ENCODE measurements at regions not wholly inside any gene's neighbourhood (a gene's known extent, or its start where the extent isn't known, plus 50 kb on each side); places are given as distances from the start of the nearest gene placed in this dataset.

DNA sequence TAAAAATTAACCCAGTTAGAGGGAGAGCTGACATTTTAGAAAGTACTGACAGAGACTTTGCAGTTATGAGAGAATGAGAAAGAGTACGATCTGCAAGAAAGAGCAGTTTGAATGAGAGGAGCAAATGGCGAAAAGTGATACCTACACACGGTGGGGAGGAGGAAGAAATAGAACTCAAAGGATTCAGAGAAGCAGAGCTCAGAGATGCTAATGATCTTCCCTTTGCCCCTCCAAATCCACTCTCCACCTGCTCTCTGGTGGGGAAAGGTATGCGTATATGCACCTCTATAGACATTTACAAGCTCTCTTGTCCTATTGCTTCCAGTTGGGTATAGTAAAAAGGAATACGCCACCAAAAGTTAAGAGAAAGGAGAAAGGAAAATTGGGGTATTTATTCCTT, 123.3 kb upstream of the TTC14 start:
- no peak overlapping the region for H3K4me3 ChIP-seq
- H3K27ac ChIP-seq, result no peak overlapping the region

DNA sequence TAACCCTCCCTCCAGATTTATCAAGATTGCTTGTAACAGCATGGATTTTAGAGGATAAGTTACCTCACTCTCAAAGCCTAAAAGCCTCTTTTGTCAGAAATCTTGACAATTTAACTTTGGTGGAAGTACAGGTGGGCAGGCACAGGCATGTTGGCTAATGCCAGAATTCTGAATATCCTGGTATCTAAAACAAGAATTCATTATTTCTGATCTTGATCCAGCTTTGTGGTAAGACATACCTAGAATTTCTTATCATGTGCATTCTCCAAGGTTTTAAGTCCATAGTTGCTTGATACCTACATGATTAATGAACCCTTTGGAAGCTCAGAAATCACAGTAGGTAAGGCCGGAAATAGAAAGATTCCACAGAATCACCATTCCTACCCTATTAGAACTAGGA, 109.9 kb upstream of the TTC14 start:
- H3K27ac ChIP-seq, result no peak overlapping the region

DNA sequence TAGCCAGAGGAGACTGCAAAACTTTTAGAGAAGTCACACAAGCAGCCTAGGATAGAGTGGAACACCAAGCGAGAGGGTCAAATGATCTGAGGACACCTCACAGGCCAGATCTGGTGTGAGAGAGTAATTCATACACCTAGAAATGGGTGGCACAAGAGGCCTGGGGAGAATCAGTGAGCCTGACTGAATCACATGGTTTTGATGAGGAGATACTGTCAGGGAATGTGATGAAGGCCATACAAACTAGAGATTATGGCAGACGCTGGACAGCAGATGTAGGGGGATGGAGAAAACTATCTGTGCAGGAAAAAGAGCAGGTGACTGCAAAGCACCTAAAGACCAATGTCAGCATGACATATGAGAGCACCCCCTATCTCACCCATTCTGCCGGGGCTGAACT, 105.0 kb upstream of the TTC14 start:
- Histone ChIP-seq H3K27ac (no peak overlapping the region), H3K4me3 (no peak overlapping the region)

More for the DNA sequence above, 109.9 kb upstream of the TTC14 start:
- no peak overlapping the region for H3K4me3 ChIP-seq

DNA sequence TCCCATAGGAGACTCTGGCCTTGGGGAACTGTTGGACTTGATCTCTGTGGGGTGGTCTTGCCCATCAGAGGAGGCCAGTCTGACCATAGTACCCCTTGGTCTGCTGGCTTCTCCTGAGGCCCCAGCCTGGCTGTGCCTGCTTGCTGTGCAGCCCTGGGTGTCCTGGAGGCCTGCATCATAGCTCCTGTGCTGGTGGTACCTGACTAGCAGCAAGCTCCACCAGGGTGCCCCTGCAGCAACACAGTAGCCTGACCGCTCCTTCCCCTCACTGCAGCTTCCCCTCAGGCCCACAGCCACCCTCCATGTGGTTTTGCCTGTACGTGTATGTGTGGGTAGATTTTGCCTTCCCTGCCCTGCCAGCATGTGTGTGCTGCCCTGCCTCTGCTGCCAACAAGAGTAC, 85.6 kb upstream of the TTC14 start:
- Histone ChIP-seq H3K27ac (no peak overlapping the region), H3K4me3 (no peak overlapping the region)

GRCh38 chr3:180523040-180523439, 78.9 kb upstream of the TTC14 start:
- Histone ChIP-seq H3K27ac (no peak overlapping the region), H3K4me3 (no peak overlapping the region)

DNA sequence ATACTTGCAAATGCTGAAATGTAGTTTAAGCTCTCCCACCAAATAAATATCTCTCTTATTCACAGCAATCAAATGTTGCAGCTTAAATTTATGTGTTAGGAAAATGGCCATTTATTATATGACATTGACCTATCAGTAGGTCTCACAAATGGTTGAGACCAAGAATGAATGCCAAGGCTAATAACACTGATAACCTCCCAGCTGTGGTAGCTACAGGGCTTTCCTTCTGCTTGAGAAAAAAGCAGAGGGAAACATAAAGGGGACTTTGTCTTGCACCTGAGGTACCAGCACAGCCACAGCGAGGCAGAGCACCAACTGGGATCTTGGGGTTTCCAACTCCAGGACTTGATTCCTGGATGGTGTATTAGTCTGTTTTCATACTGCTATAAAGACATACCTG, 73.1 kb upstream of the TTC14 start:
- Histone ChIP-seq H3K27ac (no peak overlapping the region), H3K4me3 (no peak overlapping the region)

- H3K4me3 ChIP-seq, result no peak overlapping the region
- H3K27ac ChIP-seq, result no peak overlapping the region
Observed at GRCh38 chr3:180529778-180530177, 72.2 kb upstream of the TTC14 start.

DNA sequence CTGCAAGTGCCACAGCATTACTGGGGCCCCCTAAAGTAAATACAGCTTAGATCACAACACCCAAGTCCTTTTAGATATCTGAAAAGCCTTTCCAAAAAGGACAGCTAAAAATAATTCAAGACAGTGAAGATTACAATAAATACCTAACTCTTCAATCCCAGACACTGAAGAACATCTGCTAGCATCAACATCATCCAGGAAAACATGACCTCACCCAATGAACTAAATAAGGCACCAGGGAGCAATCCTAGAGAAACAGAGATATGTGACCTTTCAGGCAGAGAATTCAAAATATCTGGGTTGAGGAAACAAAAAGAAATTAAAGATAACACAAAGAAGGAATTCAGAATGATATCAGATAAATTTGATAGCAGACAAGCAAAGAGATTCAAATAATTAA, 71.7 kb upstream of the TTC14 start:
- no peak overlapping the region for H3K27ac ChIP-seq
- no peak overlapping the region for H3K4me3 ChIP-seq

DNA sequence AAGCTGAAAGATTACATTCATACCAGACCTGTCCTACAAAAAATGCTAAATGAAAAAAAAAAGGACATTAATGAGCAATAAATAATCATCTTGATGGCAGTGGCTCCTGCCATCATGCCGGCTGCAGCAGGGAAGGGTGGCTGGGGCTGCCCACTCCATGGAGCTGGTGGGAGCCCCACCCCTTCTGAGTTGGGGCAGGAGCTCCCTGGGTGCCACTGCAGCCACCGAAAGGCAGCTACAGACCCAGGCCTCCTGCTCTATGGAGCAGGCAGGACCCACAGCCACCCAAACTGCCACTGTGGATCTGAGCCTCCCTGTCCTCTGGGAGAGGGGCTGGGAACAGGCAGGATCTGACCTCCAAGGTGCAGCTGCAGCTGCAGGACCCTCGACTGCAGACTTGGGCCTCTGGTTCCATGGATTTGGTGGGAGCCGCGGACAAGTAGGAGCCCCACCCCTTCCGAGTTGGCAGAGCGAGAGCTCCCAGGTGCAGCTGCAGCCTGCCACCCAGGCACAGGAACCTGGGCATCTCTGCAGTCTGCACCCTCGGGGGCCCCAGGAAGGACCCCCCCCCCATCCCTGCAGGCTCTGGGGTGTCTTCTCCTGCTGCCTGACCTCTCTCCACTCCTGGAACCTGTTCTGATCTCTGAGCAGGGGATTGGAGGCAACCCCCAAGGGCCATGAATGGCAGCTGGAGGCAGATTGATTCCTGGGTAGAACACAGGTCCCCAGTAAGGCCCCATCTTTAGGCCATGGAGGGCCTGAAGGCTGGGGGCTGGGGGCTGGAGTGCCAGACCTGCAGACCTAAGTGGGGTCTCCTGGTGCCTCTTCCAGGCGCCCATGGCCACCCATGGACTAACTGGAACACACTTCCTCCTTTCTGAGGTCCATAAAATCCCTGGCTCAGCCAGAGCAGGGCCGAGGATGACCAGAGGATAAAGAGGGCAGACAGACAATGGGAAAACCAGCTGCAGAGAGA, 70.4 kb upstream of the TTC14 start:
- Histone ChIP-seq H3K4me3 (no peak overlapping the region), H3K27ac (no peak overlapping the region)

GRCh38 chr3:180534828-180535227, 67.1 kb upstream of the TTC14 start:
- H3K4me3 ChIP-seq, result no peak overlapping the region
- H3K27ac ChIP-seq, result no peak overlapping the region

GRCh38 chr3:180538493-180538892, 63.5 kb upstream of the TTC14 start:
- H3K27ac ChIP-seq, result no peak overlapping the region
- H3K4me3 ChIP-seq, result no peak overlapping the region

- H3K4me3 ChIP-seq, result no peak overlapping the region
- no peak overlapping the region for H3K27ac ChIP-seq
Observed at GRCh38 chr3:180543877-180544276, 58.1 kb upstream of the TTC14 start.

- Histone ChIP-seq H3K4me3 (no peak overlapping the region), H3K27ac (no peak overlapping the region)
Observed at GRCh38 chr3:180546863-180547262, 55.1 kb upstream of the TTC14 start.

- H3K27ac ChIP-seq, result no peak overlapping the region
- H3K4me3 ChIP-seq, result no peak overlapping the region
Observed at GRCh38 chr3:180548050-180548449, 53.9 kb upstream of the TTC14 start.

Measured in skin epidermis (tissue), 12 donors.